Suppressor macrophage treated with lipopolysaccharide for 1 hour (primary cell): ENCODE measurements at regions not wholly inside any gene's neighbourhood (a gene's known extent, or its start where the extent isn't known, plus 50 kb on each side); places are given as distances from the start of the nearest gene placed in this dataset.

Experiments
- DNase-seq, 3 donors: peaks; one replicate each; pipeline ENCODE4 v3.0.0-alpha.2; 2020 to 2022

DNA sequence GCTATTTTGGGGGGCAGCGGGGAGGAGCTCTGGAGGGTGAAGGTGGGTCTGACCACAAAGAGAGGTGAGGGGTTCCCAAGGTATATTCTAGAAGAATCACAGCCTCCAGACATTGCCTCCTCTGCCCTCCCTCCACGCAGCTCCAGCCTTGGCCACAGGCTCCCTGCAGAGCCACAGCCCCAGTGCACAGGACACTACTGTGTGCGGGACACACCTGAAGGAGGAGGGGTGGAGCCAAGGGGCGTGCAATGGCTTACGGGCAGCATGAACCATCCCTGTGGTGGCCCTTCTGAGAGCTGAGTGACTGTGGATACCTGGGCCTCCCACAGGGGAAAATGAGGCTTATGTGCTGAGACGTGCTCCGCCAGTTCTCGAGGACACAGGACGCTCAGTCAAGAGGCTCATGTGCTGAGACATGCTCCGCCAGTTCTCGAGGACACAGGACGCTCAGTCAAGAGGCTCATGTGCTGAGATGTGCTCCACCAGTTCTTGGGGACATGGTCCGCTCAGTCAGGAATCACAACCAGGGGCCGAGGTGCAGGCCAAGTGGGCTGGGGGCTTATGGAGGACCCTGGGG lies 417.3 kb downstream of the SHANK2 start:
- DNase-seq: no peak

DNA sequence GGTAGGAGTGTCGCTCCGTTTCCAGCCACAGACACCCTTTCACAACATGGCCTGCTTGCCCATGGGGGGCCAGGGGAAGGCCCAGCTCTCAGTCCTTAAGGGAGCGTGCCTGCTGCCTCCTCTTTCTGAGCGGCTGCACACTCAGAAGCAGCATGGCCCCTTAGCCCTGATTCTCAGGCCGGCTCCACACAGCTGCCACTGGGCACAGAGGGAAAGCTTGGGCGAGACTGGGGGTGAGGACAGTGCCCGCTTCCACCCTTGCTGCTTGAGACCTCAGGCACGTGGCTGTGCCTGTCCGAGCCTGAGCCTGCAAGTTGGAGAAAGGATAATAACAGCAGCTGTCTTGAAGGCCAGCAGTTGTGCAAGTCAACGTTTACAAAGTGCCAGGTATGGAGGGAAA lies 416.3 kb downstream of the SHANK2 start:
- DNase-seq: no peak

DNA sequence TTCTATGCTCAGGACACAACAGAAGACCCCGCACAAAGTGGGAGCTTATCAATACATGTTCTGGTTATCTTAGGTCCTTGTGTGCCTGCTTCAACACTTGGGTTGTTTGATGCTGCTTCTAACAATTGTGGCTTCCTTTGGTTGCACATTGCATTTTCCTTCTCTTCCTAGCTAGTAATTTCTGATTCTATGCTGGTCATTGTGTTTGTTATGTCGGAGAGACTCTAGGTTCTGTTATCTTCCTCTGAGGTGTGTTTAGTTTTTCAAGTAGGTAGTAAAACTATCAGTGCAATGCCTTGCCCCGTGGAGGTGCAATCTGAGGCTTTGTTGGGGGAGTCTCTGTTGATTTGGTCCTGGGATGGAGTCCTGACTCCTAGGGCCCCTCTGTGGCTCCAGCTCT lies 414.2 kb downstream of the SHANK2 start:
- DNase-seq: no peak

GRCh38 chr11:70839851-70840250 lies 412.5 kb downstream of the SHANK2 start:
- no peak for DNase-seq

- DNase-seq: no peak
These were observed 411.1 kb downstream of the SHANK2 start for GRCh38 chr11:70841264-70841663.

DNA sequence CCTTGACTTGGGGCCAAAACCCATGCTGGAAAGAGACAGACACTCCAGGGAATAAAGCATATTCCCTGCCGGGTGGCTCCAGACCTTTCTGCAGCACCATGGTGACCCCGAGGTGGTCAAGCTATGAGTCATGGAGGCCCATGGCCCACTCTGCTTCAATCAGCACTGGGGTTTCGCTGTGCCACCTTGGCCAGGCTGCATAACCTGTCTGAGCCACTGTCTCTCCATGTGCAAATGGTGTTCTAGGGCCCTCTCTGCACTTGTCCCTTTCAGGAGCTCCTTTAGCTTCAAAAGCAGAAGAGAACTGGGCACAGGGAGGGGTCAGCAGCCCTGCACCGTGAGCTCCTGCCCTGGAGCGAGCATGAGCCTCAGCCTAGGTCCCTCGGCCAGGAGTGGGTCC lies 410.1 kb downstream of the SHANK2 start:
- no peak for DNase-seq

- no peak for DNase-seq
These were observed 409.7 kb downstream of the SHANK2 start for GRCh38 chr11:70842701-70843100.

DNA sequence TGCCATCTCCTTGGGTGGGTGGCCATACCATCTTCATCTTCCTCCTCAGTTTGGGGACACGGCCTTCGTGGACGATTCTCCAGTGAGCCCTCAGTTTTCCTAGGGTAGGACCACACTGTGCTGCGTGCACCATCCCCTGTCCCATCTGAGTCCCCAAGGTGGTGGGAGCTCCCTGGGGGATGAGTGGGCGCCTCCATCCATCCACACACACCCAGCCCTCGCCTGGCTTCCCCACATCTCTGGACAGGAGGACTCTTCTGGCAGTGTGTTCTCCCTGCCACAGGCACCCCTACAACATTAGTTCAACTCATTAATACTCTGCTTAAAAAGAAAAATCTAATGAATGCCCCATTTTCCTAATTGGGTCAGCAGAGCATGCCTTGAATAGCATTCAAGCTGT lies 408.5 kb downstream of the SHANK2 start:
- DNase-seq: no peak

GRCh38 chr11:70844387-70844786 lies 408.0 kb downstream of the SHANK2 start:
- no peak for DNase-seq

- DNase-seq: no peak
These were observed 406.8 kb downstream of the SHANK2 start for GRCh38 chr11:70845591-70846041.

GRCh38 chr11:70846781-70847655 lies 405.4 kb downstream of the SHANK2 start:
- no peak for DNase-seq

DNA sequence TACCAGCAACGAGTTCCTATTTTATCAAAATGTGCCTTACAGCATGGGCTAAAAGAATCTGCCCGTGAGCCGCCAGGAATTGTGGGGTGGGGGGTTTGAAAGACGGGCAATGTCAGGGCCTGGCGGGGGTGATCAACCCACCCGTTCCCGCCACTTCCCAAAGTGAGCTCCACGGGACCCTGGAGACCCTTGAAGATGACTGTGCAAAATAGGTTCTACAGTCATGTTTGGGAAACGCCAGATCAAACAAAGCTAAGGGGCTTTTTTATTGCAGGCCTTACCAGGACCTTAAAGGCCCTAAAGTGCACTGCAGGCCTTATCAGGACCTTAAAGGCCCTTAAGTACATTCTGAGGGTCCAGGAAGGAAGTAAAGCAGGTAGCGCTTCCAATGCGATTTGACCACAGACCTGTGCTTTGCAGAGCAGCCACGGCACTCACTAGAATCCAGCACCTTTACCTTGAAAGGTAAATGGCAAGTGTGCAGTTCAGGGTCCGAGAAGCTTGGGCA lies 404.1 kb downstream of the SHANK2 start:
- no peak for DNase-seq

DNA sequence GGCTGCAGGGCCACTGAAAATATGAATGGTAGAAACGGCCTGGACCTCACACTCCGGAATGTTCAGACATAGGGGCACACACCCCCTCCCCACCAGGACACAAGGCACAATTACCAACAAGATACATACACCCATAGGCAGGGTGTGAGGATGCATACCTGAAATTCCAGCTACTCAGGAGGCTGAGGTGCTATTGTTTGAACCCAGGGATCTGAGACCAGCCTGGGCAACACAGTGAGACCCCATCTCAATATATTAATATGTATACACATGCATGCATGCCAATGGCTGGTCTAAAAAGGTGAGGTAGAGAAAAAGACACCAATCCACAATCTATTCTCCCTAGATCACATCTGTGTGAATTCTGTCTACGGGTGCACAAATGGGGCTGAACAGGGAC lies 403.3 kb downstream of the SHANK2 start:
- no peak for DNase-seq

DNA sequence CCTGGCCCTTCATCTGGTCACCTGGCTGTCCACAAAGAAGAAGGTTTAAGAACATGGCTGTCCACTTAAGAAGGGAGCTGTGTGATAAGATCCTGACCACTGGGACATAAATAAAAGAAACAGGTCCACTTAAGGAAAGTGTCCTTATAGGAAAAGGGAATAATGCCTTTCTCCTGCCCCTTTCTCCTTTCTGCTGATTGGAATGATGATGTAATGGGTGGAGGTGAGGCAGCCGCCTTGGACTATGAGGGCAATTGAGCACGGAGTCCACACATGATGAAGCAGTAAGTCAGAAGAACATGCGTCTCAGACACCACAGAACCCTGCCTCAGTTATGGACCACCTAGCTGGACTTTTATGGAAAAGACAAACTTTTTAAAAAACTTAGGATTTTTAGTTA lies 401.1 kb downstream of the SHANK2 start:
- DNase-seq: no peak

- DNase-seq: no peak
These were observed 400.5 kb downstream of the SHANK2 start for GRCh38 chr11:70851907-70852306.

DNA sequence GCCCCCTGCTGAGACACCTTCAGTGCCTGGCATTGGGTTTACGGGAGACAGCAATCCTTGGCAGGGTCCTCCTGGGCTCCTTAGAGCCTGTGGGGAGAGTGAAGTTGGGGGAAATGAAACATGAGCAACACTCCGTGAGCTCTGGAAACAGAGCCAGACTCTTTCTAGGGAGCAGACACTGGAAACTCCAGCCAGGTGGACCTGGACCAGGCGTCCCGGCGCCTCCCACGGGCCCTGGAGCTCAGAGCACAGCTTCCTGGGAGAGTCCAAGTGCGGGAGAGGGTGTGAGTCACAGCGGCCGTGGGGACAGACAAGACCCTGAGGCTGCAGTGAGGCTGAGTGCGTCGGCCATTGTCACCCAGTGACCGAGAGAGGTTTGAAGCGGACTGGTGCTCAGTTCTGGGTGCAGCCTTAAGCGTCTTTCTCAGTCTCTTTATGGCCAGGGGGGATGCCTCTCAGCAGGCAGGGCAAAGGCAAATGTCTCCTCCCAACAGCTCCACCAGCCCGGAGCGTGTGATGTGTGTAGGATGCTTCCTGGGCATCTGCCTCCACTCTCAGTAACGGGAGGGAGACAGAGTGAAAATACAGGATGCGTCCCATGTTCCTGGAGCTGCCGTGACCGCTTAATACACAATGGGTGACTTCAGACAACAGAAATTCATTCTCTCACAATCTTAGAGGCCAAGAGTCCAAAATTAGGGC lies 399.2 kb downstream of the SHANK2 start:
- DNase-seq: no peak

- no peak for DNase-seq
These were observed 398.6 kb downstream of the SHANK2 start for GRCh38 chr11:70853770-70854108.

- no peak for DNase-seq
These were observed 398.2 kb downstream of the SHANK2 start for GRCh38 chr11:70854201-70854600.

DNA sequence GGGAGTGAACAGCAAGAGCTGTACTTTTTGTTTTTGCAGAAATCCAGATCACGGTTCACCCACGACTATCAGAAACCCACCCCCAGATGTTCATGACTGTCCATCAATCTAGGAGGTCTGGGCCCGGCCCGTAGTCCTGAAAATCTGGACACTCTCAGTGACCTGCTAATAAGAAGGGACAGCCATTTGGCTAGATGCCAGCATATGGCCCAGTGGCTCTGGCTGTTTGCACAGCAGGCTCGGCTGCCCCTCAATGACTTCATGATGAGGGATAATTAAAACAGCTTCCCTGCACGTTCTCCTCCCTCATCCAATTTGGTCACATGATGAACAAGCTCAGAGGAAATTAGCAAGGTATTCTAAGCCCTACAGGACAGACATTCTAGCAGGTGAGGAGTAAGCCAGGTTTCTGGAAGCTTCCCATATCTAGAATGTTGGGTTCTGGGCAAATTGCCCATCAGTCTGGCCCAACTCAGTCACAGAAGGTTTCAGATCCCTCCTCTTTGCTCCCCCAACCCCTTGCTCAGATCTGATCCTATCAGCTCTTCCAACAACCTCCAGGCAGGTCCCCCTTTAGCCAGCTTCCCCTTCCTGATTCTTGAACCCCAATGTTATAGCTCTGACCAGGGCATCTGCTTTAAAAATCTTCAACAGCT lies 397.3 kb downstream of the SHANK2 start:
- DNase-seq: no peak

DNA sequence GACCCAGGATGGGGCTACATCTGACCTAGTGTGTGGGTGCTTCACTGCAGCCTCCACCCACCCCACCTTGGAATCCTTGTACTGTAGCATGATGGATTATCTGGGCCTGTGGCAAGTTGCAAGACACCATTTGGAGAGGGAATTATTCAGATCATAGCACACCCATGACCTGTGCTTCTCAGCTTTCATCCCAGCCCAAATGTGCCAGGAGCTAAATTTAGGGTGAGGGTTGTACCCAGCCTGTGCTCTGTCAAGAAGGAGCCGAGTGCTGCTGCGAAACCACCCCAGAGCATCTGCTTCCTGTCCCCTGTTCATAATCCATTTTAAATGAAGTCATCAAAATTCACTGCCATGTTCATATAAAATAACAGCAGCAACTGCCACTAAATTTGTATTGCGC lies 394.5 kb downstream of the SHANK2 start:
- DNase-seq: no peak

DNA sequence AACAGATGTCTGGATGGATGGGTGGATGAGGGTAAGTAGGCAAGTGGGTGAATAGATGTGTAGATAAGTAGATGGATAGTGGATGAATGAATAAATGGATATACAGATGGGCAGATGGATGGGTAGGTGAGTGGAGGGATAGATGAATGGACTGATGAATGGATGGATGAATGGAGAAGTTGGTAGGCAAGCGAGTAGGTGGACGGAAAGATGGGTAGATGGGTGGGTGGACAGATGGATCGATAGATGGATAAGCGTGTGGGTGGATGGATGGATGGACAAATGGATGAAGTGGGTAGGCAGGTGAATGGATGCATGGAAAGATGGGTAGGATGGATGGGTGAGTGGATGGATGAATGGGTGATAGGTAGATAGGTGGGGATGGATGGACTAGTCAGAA lies 393.2 kb downstream of the SHANK2 start:
- no peak for DNase-seq

DNA sequence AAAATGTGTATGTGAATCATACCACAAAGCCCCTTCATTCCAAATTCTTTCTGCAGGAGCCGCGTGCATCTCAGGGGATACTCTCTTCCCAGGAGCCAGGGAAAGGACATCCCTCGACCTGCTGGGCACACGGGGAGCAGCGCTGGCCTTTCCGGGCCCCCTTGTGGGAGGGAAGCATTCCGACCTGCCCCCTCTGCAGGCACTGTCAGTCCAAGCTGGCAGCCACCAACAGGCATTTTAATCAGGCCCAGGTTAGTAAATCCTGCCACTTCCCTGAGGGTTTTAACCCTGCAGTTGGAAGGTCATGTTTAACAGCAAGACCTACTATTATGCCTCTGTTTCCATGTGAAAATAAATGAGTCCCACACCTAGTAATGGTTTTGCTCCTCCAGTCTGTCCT lies 391.5 kb downstream of the SHANK2 start:
- DNase-seq: no peak

DNA sequence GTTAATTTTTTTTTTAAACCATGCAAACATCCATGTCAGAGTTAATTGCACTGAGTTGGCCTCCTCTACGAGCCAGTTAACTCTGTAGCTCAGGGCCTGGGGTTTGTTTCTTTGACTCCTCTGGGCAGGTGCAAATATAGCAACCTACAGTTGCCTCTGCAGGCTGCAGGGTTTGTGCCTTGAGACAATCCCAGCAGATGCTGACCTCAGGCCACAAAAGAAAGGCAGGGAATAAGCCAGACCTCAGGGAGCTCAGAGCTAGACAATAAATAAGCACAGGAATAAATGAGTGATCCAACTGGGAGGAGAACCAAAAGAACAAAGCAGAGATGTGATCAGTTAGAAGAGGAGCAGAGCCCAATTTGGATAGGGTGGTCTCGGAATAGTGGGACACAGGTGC lies 390.8 kb downstream of the SHANK2 start:
- DNase-seq: no peak
